Esophagus mucosa (tissue), 1 donor: ENCODE measurements at regions not wholly inside any gene's neighbourhood (a gene's known extent, or its start where the extent isn't known, plus 50 kb on each side); places are given as distances from the start of the nearest gene placed in this dataset.
"Not testable (repeated sequence)": the region's sequence is repeated elsewhere in the genome, so short reads cannot be mapped to it uniquely, and the experiment has no call there.

ENCODE experiments used
- ATAC-seq: fragments of 200-7000 bp; cut with Tn5 transposase; one replicate; pipeline ENCODE4 v1.9.1; 2020
- donor health status: DM: yes; HTN: yes; CAD: no.

GRCh38 chr6:23526526-23526925, 599.5 kb upstream of the NRSN1 start:
- ATAC-seq = no peak

- ATAC-seq = no peak
These were observed 596.1 kb upstream of the NRSN1 start for GRCh38 chr6:23529902-23530301.

DNA sequence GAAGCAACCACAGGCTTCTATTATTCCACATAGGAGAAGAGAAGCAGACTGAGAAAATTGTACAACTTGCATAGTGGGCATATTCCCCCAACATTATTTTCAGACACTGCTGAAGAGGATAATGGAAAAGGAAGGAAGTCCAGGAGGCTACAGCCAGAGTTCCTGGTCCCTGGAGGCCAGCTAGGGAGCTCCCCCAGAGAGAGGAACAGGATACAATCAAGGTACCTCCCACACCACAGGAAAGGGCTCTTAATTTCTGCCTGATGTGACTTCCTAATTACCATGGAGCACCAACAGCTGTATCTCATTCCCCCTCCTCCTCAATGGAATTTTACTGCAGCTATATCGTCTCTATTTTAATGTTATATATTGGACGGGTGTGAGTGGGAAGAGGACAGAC, 594.3 kb upstream of the NRSN1 start:
- ATAC-seq = no peak

DNA sequence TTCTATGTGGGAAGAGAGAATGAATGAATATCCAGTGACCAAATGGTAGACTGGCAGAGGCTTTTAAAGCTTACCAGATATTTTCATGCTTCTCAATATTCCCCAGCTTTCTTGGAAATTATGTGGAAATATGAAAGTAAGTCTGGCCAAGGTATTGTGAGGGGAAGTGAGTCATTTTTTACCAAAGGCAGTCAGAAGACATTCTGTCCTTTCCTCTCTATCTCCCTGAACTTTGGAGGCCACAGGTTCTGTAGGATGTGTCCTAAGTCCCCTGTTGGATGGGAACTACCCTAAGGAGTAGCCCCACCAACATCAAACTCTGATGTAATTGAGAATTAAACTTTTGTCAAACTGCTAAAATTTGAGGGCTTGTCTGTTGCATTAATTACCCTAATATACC, 593.8 kb upstream of the NRSN1 start:
- ATAC-seq = no peak

DNA sequence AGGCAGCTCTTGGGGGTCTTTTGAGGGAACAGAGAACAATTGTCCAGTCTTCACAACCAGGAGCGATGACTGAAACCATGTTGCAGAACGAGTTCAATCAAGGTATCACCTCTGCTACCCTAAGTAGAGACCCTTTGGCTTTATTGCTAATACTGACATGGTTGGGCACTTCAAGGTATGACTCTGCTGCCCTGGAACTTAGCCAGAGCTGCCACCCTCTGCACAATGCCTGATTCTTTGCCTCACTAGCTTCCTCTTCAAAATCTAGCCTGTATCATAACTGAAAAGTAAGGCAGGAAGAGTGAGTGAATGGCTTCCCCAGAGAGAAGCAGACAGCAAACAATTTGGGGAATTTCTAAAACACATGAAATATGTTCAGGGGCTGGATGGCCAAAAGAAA, 592.7 kb upstream of the NRSN1 start:
- ATAC-seq = no peak

GRCh38 chr6:23533944-23534343, 592.1 kb upstream of the NRSN1 start:
- no peak for ATAC-seq

GRCh38 chr6:23534351-23534750, 591.7 kb upstream of the NRSN1 start:
- ATAC-seq = no peak

DNA sequence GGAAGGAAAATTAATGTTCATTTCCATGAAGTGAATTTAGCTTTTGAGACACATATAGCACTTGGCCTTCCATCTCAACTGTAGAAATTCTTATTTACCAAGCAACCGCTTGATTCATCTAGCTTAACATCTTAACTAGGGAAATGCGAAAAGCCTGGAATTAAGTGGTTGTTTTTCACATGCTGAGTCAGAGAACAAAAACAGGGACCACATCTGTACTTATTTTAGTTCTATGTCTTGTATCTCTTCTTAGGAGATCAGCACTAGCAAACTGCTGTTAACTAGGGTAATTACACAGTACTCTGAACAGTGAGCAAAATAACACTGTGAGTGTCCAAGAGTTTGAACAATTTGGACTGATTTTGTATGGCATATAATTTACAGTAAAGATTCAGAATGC, 590.9 kb upstream of the NRSN1 start:
- no peak for ATAC-seq

DNA sequence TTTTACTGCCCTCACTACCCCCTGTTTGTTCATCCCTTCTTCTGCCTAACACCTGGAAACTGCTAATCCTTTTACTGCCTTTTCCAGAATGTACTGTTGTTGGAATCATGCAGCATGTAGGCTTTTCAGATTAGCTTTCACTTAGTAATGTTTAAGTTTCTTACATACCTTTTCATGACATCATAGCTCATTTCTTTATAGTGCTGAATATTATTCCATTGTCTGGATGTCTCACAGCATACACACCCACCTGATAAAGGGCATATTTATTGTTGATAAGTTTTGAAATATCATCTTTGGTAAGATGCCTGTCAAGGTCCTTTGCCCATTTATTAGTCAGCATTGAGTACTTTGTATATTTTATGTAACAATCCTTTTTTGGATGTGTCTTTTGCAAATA, 588.2 kb upstream of the NRSN1 start:
- ATAC-seq = no peak

DNA sequence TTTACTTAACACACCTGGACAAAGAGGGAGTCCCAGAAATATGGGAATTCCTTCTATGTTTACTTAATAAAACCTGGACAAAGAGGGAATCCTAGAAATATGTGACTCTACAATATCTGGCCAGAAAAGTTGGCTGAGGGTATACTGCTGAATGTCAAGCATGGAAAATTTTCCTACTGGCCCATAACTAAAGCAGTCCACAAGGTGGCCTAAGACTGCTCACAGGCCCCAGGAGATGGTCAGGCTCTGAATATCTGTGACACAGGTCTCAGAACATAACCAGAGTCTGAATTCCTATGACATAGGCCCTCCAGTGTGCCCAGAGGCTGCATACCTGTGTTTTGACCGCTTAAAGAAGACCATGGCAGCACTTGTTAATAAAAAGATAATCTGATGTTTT, 578.2 kb upstream of the NRSN1 start:
- no peak for ATAC-seq

DNA sequence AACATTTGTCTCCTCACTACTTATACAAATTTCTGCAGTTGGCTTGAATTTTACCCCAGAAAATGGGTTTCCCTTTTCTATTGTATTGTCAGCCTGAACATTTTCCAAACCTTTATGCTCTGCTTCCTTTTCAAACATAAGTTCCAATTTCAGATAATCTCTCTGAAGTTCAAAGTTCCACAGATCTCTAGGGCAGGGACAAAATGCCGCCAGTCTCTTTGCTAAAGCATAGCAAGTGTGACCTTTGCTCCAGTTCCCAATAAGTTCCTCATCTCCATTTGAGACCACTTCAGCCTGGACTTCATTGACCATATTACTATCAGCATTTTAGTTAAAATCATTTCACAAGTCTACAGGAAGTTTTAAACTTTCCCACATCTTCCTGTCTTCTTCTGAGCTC, 571.1 kb upstream of the NRSN1 start:
- not testable (repeated sequence) for ATAC-seq

- ATAC-seq = no peak
These were observed 566.2 kb upstream of the NRSN1 start for GRCh38 chr6:23559587-23560343.

DNA sequence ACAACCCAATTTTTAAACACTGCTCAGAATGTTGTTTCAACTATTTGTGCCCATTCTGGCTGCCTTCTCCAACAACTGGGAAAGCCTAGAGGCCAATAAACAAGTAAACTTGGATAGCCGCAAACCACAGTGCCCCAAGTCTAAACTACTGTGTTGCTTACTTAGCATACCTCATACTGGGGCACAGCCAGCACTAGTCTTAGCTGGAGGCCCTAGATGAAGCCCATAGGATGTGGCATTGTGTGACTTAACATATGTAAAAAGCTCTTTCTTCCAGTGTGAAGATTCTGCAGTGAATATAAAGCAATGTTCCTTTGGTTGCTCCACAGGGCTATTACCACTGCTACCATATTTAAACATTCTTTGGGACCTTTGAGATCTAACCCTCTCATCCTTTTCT, 564.3 kb upstream of the NRSN1 start:
- ATAC-seq = no peak

- ATAC-seq = no peak
These were observed 563.5 kb upstream of the NRSN1 start for GRCh38 chr6:23562554-23562953.

DNA sequence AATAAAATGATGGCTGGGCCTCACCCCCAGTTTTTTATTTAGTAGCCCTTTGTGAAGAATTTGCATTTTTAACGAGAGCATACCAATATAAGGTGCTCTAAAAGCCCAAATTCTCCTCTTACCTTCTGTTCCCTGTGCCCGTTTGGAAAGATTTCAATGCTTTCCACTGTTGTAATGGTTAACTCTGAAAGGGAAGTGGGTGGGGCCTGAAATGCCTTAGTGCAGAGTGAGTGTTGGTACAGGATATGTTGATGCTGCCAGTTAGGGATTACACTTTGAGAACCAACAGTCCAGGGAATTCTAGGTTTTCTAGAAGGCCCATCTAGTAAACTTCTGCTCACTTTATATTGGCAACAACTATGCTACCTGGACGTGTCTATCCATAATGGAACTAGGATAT, 562.7 kb upstream of the NRSN1 start:
- ATAC-seq = no peak

DNA sequence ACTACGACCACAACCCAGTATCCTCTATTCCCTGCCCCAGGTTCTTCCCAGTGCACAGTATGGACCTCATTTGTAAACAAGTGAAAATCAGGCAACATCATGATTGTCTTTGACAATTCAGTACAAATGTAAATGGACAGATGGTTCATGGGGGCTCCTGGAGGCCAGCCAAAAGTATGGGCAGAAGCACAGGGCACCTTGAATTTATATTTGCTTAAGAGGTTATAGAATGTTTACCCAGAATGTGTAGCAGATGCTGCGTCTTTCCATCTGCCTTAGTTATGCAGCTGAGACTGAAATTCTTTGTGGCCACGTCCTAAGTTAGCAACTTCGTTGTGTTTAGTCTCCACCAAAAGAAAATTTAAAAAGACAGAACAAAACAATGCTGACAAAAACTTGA, 559.6 kb upstream of the NRSN1 start:
- ATAC-seq = no peak

- ATAC-seq = no peak
These were observed 557.7 kb upstream of the NRSN1 start for GRCh38 chr6:23568292-23568691.

GRCh38 chr6:23584134-23584763, 541.8 kb upstream of the NRSN1 start:
- ATAC-seq = no peak

DNA sequence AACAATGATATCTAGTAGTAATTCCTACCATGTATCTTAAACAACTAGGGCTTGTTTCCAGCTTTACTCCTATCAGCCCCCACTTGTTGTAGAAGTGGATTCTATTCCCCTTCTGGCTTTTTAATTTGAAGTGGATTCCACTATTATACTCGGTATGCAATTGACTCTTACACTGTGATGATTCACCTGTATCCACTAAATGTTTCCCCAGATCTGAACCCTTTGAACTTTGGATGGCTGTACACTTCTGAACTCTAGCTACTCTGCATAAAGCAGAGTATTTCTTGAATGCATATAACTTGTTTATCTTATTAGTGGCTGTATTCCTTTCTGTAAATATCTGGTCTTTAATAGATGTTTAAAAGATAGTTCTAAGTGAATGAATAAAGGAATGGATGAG, 538.4 kb upstream of the NRSN1 start:
- ATAC-seq = no peak

DNA sequence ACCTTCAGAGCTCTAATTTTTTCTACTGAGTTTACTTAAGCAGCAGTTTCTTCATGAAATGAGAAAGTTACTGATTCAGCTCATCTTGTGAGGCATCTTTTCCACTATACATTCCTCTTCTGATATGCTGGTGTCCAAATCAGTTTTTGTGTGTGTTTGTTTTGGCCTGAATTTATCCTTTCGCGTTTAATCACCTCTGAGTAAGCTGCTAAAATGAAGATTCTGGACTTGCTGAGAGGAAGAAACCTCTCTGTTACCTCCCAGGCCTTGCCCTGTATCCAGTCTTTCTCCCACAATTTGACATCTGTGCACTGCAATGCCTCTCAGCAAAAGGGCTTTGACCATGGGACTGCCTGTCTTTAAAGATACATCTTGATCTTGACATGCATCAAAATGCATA, 536.2 kb upstream of the NRSN1 start:
- no peak for ATAC-seq

GRCh38 chr6:23590498-23591126, 535.4 kb upstream of the NRSN1 start:
- no peak for ATAC-seq

DNA sequence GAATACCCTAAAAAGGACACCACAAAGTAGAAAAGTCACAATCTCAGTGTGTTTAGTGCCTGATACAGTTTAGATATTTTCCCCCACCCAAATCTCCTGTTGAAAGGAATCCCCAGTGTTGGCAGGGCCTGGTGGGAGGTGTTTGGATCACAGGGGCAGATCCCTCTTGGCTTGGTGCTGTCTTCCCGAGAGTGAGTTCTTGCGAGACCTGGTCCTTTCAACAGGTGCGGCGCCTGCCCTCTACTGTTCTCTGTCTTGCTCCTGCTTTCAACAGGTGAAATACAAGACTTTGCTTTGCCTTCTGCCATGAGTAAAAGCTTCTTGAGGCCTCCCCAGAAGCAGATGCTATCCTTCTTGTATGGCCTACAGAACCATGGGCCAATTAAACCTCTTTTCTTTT, 534.3 kb upstream of the NRSN1 start:
- no peak for ATAC-seq

GRCh38 chr6:23600118-23600517, 525.9 kb upstream of the NRSN1 start:
- no peak for ATAC-seq

GRCh38 chr6:23601811-23602345, 524.1 kb upstream of the NRSN1 start:
- no peak for ATAC-seq
